HFF-Myc (cell line): ENCODE measurements at regions not wholly inside any gene's neighbourhood (a gene's known extent, or its start where the extent isn't known, plus 50 kb on each side); places are given as distances from the start of the nearest gene placed in this dataset.

Experiments
- DNase-seq: peaks from one replicate; pipeline ENCODE4 v3.0.0-alpha.2; 2011; ENCODE audit warnings: low read depth; ENCODE audit errors: extremely low read depth
- H3K4me3 ChIP-seq: replicated peaks from 2 replicates; pipeline ENCODE4 v1.5.1; 2011; ENCODE audit warnings: low read depth, mild to moderate bottlenecking, control low read depth, low read length
- TF ChIP-seq, protein P1 (sequence below): IDR thresholded peaks from 2 replicates; pipeline ENCODE4 v1.5.1; 2012; ENCODE audit warnings: mild to moderate bottlenecking, low read depth, low read length, control low read depth; ENCODE audit errors: missing control alignments

DNA sequence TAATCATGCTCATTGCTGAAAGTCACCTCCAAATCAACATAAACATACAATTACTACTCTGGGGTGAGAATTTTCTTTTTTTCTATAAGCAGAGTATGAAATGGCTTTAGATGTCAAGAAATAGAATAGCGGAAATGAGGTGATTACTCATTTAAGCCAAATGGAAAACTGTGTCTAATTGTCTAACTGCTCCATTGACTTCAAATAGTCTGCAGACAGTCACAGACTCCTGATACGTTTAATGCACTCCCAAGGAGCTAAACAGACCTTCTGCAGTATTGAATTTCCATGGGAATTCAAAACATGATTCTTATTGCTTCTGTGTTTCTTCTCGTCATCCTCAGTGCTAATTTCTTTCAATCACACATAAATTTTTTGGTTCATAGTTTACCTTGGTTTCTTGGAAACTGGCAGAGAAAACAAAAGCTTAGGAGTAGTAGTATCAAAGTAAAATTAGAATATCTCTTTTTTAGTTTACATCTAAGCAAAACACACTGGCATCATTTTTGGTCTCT, 865.2 kb upstream of the SLC10A2 start:
- DNase-seq: no peak
- no peak overlapping the region for H3K4me3 ChIP-seq
- TF ChIP-seq, protein P1, sequence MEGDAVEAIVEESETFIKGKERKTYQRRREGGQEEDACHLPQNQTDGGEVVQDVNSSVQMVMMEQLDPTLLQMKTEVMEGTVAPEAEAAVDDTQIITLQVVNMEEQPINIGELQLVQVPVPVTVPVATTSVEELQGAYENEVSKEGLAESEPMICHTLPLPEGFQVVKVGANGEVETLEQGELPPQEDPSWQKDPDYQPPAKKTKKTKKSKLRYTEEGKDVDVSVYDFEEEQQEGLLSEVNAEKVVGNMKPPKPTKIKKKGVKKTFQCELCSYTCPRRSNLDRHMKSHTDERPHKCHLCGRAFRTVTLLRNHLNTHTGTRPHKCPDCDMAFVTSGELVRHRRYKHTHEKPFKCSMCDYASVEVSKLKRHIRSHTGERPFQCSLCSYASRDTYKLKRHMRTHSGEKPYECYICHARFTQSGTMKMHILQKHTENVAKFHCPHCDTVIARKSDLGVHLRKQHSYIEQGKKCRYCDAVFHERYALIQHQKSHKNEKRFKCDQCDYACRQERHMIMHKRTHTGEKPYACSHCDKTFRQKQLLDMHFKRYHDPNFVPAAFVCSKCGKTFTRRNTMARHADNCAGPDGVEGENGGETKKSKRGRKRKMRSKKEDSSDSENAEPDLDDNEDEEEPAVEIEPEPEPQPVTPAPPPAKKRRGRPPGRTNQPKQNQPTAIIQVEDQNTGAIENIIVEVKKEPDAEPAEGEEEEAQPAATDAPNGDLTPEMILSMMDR: no peak

DNA sequence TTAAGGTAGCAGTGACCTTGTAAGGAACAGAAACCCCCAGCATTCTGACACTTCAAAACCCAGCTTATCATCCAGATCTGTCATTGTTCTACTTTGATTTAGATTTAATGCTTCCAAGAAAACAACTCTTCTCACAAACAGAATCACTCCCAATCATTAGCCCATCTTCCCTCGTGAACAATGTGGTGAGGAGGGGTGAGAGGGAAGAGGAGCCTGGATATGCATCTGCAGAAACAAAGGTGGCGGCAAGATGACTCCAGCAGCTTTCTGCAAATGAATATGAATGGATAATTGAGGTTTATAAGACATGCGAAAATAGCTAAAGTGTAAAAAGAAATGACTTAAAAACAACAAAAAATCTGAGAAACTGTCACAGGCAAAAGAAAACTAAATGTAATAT, 859.9 kb upstream of the SLC10A2 start:
- H3K4me3 ChIP-seq: no peak overlapping the region
- TF ChIP-seq, protein P1: no peak
- DNase-seq: no peak

DNA sequence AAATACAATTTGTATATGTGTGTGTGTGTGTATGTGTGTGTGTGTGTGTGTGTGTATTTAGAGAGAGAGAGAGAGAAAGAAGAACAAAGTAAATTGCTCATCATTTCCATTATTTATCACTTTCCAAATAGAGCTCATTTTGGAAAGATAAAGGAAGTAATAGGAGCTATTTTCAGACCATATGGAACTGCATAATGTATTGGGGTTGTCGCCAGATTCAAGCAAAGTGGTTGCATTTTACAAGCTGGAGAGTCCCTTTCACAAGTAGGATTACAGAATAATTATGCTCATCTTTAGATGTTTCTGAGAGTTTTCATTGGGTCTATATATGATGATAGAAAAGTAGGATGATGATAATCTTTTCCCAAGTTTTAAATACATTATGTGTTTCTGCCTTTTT, 842.7 kb upstream of the SLC10A2 start:
- no peak overlapping the region for H3K4me3 ChIP-seq
- TF ChIP-seq, protein P1: no peak
- DNase-seq: no peak

DNA sequence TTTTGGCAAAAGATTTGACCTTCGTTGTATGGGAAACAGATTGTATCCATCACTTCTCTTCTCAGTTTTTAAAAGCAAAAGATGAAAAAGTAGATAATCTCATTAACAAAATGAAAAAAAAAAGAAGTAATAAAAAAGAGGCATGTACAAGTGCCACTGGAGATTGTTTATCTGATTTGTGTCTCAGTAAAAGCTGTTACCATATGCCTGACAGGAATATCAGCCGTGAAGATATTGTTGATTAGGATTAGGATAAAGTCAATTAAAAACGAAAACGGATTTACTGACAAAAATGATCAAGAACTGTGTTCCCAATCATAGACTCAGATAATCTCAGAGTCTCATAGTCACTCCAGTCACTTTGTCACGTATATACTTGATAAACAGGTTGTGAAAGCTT, 842.1 kb upstream of the SLC10A2 start:
- no peak for DNase-seq
- H3K4me3 ChIP-seq: no peak overlapping the region
- TF ChIP-seq, protein P1: no peak

DNA sequence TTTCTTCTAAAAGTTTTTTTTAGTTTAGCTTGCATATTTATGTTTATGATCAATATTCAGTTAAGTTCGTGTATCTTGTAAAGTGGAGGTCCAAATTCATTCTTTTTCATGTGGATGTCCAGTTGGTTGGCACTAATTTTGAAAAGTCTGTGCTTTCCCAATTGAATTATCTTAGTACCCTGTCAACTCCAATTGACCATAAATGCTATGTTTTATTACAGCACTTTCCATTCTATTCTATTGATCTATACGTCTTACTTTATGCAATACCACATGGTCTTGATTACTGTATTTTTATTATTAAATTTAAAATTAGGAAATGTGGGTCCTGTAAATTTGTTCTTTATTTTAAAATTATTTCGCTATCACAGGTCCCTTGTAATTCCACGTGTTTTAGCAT, 837.6 kb upstream of the SLC10A2 start:
- no peak overlapping the region for H3K4me3 ChIP-seq
- TF ChIP-seq, protein P1: no peak
- no peak for DNase-seq

DNA sequence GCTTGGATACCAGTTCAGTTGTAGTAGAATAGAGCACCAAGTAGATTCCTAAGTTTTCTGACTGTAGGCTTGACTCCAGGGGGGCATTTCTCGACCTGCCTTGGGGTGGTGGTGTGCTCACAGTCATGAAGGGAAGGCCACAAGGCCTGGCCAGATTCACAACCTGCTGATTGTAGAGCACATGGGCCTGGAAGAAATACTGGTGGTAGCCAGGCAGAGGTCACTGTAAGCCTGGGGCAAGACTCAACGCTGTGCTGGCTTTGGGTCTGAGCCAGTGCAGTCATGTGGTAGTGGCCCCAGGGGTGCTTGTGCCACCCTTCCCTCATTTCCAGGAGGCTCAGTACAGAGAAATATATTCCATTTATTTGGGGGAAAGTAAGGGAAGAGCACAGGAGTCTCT, 832.3 kb upstream of the SLC10A2 start:
- TF ChIP-seq, protein P1: no peak
- DNase-seq: no peak
- no peak overlapping the region for H3K4me3 ChIP-seq

DNA sequence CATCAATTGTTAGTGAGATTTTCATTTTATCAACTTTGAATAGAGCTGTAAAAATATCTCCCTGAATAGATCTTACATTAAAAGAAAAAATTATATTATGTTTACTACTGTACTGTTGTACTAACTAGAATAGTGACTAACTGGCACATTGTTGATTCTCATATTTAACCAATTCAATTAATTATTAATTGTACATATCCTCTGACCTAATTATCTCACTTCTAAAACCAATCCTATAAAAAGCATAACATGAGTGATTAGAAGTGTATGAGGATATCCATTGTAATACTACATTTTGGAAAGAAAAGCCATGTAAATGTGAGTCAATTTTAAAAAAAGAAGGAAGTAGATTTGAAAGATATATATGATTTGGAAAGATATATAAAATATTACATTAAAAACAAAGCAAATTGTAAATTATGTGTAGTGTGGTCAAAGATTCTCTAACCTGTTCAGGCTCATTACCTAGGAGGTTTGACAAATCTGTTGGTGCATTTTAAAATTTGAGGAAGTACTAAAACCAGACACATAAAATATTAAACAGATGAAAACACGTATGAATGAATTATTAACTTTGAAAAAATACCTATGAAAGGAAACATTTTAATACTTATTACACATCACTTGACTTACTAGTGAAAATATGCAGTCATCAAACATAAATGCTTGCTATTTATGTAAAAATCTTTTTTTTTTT, 829.8 kb upstream of the SLC10A2 start:
- no peak overlapping the region for H3K4me3 ChIP-seq
- TF ChIP-seq, protein P1: no peak
- DNase-seq: no peak
